CD4-positive, alpha-beta T cell (primary cell): ENCODE measurements at regions not wholly inside any gene's neighbourhood (a gene's known extent, or its start where the extent isn't known, plus 50 kb on each side); places are given as distances from the start of the nearest gene placed in this dataset.

Source experiments
- ATAC-seq: fragments of 200-7000 bp; cut with Tn5 transposase; one replicate; pipeline ENCODE4 v1.10.0; 2022; ENCODE audit warnings: mild to moderate bottlenecking; ENCODE audit not compliant: poor library complexity
- CTCF ChIA-PET: fragments of 350-600 bp; sonication (Branson Sonifier 250); formaldehyde crosslinking; loops from one replicate; lab custom pipeline; 2021; ENCODE audit warnings: antibody characterized with exemption, inconsistent platforms; lab: Charles Lee
- POLR2A ChIA-PET: fragments of 350-600 bp; sonication (Branson Sonifier 250); formaldehyde crosslinking; loops from one replicate; lab custom pipeline; 2021; ENCODE audit warnings: antibody characterized with exemption, inconsistent platforms; lab: Charles Lee
- DNase-seq, 14 experiments: peaks; one replicate each; pipeline ENCODE4 v3.0.0-alpha.2; 2013 to 2020; ENCODE audit warnings: mixed read lengths in 2 of 14
- H3K27ac ChIP-seq, 2 donors: one replicate each; pipeline versions ENCODE4 v1.5.1 to v1.7.0; 2013; ENCODE audit warnings: low read length in 2 of 2, low read depth in 1 of 2, mild to moderate bottlenecking in 1 of 2
- H3K27me3 ChIP-seq, 2 experiments: 1 replicate in 1 of 2; 2 replicates in 1 of 2; pipeline versions ENCODE4 v1.6.1 to v1.7.0; 2013; ENCODE audit warnings: low read length in 2 of 2, control low read depth in 1 of 2, mild to moderate bottlenecking in 1 of 2, moderate library complexity in 1 of 2; ENCODE audit not compliant: insufficient read depth in 2 of 2, control insufficient read depth in 1 of 2
- H3K36me3 ChIP-seq: one replicate; pipeline ENCODE4 v1.6.1; 2013; ENCODE audit warnings: low read length, control low read depth; ENCODE audit not compliant: insufficient read depth
- H3K4me1 ChIP-seq: one replicate; pipeline ENCODE4 v1.6.1; 2013; ENCODE audit warnings: low read length, control low read depth; ENCODE audit not compliant: insufficient read depth
- H3K4me3 ChIP-seq: one replicate; pipeline ENCODE4 v1.5.1; 2013; ENCODE audit warnings: mild to moderate bottlenecking, low read length, moderate library complexity
- H3K9me3 ChIP-seq, 2 experiments: 1 replicate in 1 of 2; 2 replicates in 1 of 2; pipeline versions ENCODE4 v1.6.1 to v1.7.0; 2013; ENCODE audit warnings: low read length in 2 of 2, mild to moderate bottlenecking in 2 of 2, control low read depth in 1 of 2, moderate library complexity in 1 of 2; ENCODE audit not compliant: control insufficient read depth in 1 of 2, insufficient read depth in 1 of 2
- H3K27ac Mint-ChIP-seq: one replicate; pipeline ENCODE4 v1.8.0; 2020; ENCODE audit warnings: mixed read lengths
- H3K27me3 Mint-ChIP-seq: one replicate; pipeline ENCODE4 v1.8.0; 2021; ENCODE audit warnings: mixed read lengths
- H3K36me3 Mint-ChIP-seq: one replicate; pipeline ENCODE4 v1.8.0; 2021; ENCODE audit warnings: low read depth, mixed read lengths
- H3K4me1 Mint-ChIP-seq: one replicate; pipeline ENCODE4 v1.8.0; 2021; ENCODE audit warnings: low read depth, mixed read lengths
- H3K4me3 Mint-ChIP-seq: one replicate; pipeline ENCODE4 v1.8.0; 2020; ENCODE audit warnings: mild to moderate bottlenecking, mixed read lengths
- H3K9me3 Mint-ChIP-seq: one replicate; pipeline ENCODE4 v1.8.0; 2020; ENCODE audit warnings: mixed read lengths
- CTCF ChIP-seq: fragments of 200-600 bp; IDR thresholded peaks from one replicate; pipeline ENCODE4 v1.8.0; 2022; ENCODE audit warnings: antibody characterized with exemption, mild to moderate bottlenecking
- intact Hi-C, 2 experiments: fragments of 100-400 bp; cut with DNase I in 1 of 2; cut with micrococcal nuclease in 1 of 2; formaldehyde crosslinking; loops; one replicate each; pipeline versions ENCODE4 v1.15.1 to v1.9.0; 2023 to 2025; cut with DNase I, micrococcal nuclease

- Mint-ChIP-seq H3K4me1 (no peaks in the 10 kb centered on the region), H3K4me3 (no peak overlapping the region), H3K27ac (no peak overlapping the region), H3K36me3 (no peaks in the 10 kb centered on the region), H3K9me3 (no peaks in the 10 kb centered on the region), H3K27me3 (peaks cover 13% of the 10 kb centered on the region)
- Histone ChIP-seq H3K9me3 (no peaks in the 10 kb centered on the region), H3K27me3 (peaks cover 7 to 9% of the 10 kb centered on the region in 2 experiments), H3K27ac (no peak overlapping the region), H3K4me3 (no peak overlapping the region), H3K4me1 (no peaks in the 10 kb centered on the region), H3K36me3 (no peaks in the 10 kb centered on the region)
- DNase-seq (no peak), ATAC-seq (no peak)
- ChIA-PET CTCF (no interaction called here), POLR2A (no interaction called here)
- no peak for TF ChIP-seq CTCF
- intact Hi-C loops: no loop called here
Observed at GRCh38 chr12:111228916-111229666, 139.8 kb downstream of the PHETA1 start.

GRCh38 chr12:111227476-111228420 lies 141.1 kb downstream of the PHETA1 start:
- Mint-ChIP-seq H3K27me3 (peaks cover 13% of the 10 kb centered on the region), H3K27ac (no peak overlapping the region), H3K4me3 (no peak overlapping the region), H3K4me1 (no peaks in the 10 kb centered on the region), H3K36me3 (no peaks in the 10 kb centered on the region), H3K9me3 (no peaks in the 10 kb centered on the region)
- Histone ChIP-seq H3K27ac (no peak overlapping the region), H3K9me3 (no peaks in the 10 kb centered on the region), H3K36me3 (no peaks in the 10 kb centered on the region), H3K4me1 (no peaks in the 10 kb centered on the region), H3K4me3 (no peak overlapping the region), H3K27me3 (peaks cover 4% of the 10 kb centered on the region in 2 experiments)
- TF ChIP-seq CTCF: no peak
- CTCF ChIA-PET: interaction anchor here (1.2 kb wide), 1 partner anchor 12 kb away, joined by 3 read pairs; no protein-coding TSS in a partner anchor
- ATAC-seq (no peak), DNase-seq (no peak)
- POLR2A ChIA-PET: no interaction called here
- intact Hi-C loops: no loop called here

GRCh38 chr12:111226680-111227079 lies 142.2 kb downstream of the PHETA1 start:
- no peak for DNase-seq

More at GRCh38 chr12:111226680-111227079, 142.2 kb downstream of the PHETA1 start:
- H3K4me3 Mint-ChIP-seq: no peak overlapping the region
- no peaks in the 10 kb centered on the region for H3K36me3 Mint-ChIP-seq
- H3K4me1 ChIP-seq: no peaks in the 10 kb centered on the region
- POLR2A ChIA-PET: no interaction called here
- H3K27ac ChIP-seq: no peak overlapping the region
- ATAC-seq: no peak
- H3K9me3 ChIP-seq: no peaks in the 10 kb centered on the region
- H3K27me3 ChIP-seq: peaks cover 0 to 4% of the 10 kb centered on the region in 2 experiments
- no peak for TF ChIP-seq CTCF
- no peaks in the 10 kb centered on the region for H3K9me3 Mint-ChIP-seq
- H3K27me3 Mint-ChIP-seq: peaks cover 13% of the 10 kb centered on the region
- H3K4me1 Mint-ChIP-seq: no peaks in the 10 kb centered on the region
- no peak overlapping the region for H3K27ac Mint-ChIP-seq
- intact Hi-C loops: no loop called here
- H3K4me3 ChIP-seq: no peak overlapping the region
- CTCF ChIA-PET: no interaction called here
- no peaks in the 10 kb centered on the region for H3K36me3 ChIP-seq
